GM21526 (cell line): ENCODE measurements at regions not wholly inside any gene's neighbourhood (a gene's known extent, or its start where the extent isn't known, plus 50 kb on each side); places are given as distances from the start of the nearest gene placed in this dataset.
"Not testable (repeated sequence)": the region's sequence is repeated elsewhere in the genome, so short reads cannot be mapped to it uniquely, and the experiment has no call there.

Experiments used
- ATAC-seq: cut with Tn5 transposase; IDR thresholded peaks from one replicate; pipeline ENCODE4 v1.9.1; 2021; ENCODE audit warnings: moderate library complexity; ENCODE audit not compliant: unreplicated experiment, low FRiP score

- ATAC-seq: no peak
Observed at GRCh38 chr2:5612666-5613065, 79.5 kb upstream of the SOX11 start.

DNA sequence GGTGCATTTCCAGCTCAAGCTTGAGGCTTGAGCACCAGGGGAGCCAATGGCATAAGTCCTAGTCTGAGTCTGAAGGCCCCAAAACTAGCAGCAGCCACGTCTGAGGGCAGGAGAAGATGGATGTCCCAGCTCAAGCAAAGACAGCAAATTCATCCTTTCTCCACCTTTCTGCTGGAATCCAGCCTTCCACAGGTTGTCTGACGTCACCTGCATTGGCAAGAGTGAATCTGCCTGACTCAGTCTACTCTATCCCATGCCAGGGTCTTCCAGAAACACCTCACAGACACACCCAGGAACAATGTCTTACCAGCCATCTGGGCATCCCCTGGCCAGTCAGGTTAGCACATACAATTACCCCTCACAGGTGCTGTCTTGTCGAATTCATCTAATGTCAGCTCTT, 76.2 kb upstream of the SOX11 start:
- ATAC-seq: no peak

DNA sequence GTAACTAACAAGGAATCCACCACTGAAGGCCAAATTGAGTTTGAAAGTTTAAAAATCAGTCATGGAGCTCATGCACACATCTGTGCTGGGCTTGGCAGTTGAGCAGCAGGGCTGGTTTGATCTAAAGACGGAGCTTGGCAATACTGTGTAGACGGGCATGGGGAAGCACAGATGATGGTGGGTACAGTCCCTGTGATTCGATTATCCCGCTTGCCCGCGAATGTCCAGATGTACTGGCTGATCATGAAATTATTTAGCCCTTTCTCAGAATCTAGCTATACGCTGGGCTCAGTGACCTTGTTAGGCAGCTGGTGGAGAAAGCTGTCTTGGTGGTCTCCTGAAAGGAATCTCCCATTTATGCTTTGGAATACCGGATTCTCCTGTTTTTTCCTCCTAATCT, 74.8 kb upstream of the SOX11 start:
- no peak for ATAC-seq

DNA sequence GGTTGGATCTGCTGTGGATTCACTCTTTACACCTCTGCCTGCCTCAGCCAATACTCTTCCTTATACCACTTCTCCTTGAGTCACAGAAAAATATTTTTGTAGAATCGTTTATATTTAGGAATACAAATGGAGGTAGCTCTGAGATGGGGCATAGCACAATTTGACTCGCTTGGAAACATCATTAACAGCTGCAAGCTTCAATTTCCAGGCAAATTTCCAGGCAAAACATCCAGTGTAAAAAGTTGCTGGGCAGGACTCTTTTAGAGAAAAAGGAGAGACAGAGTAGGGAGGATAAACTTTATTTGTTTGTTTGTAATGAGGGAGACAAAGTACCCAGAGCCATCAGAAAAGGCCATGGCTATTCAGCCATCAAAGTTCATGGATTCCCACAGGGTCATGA, 74.4 kb upstream of the SOX11 start:
- ATAC-seq: no peak

- ATAC-seq: no peak
Observed at GRCh38 chr2:5618271-5618670, 73.9 kb upstream of the SOX11 start.

- ATAC-seq: not testable (repeated sequence)
Observed at GRCh38 chr2:5625556-5626065, 66.6 kb upstream of the SOX11 start.

- not testable (repeated sequence) for ATAC-seq
Observed at GRCh38 chr2:5628484-5628883, 63.7 kb upstream of the SOX11 start.

GRCh38 chr2:5629510-5629909, 62.7 kb upstream of the SOX11 start:
- not testable (repeated sequence) for ATAC-seq

- not testable (repeated sequence) for ATAC-seq
Observed at GRCh38 chr2:5637051-5637450, 55.1 kb upstream of the SOX11 start.
